Activated CD4-positive, alpha-beta T cell treated with anti-CD3 and anti-CD28 coated beads, Interleukin-2, Interleukin-6, amounts not matched to agents 100 ng/mL and 50 ng/mL, durations not matched to agents 16 hours and 8 hours (primary cell): ENCODE measurements at regions not wholly inside any gene's neighbourhood (a gene's known extent, or its start where the extent isn't known, plus 50 kb on each side); places are given as distances from the start of the nearest gene placed in this dataset.

Experiments used
- DNase-seq: peaks from one replicate; pipeline ENCODE4 v3.0.0-alpha.2; 2020

DNA sequence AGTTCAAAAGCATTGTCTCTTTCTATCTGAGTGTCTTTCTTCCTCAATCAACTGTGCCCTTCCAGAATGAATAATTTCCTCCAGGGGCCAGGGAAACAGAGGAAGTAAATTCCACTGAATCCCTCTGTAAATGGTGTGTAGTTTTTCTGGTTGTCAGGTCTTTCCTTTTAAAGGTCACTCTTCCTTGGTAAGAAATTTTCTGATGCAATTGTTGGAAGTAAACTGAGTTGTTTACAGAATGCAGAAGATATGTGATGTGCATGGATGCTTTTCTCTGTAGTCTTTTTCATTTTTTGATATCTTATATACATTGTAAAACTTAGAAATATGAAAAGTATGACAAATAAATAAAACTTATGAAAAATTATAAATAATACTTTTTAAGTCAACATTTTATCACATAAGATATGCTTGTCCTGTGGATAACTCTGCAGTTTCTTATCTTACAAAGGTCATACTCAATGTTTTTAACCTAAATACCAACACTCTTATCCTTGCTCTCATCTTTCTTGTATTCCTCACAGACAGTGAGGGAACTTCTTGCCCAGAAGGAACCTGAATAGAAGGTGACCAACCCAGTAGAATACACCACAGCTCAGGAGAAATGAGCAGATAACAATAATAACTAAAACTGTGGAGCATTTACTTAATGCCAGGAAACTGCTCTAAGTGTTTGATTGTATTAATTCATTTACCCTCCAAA lies 234.5 kb downstream of the METTL4 start:
- DNase-seq, result no peak

- peak; percentile 50 for DNase-seq
Observed at GRCh38 chr18:2337552-2338141, 233.7 kb downstream of the METTL4 start.

GRCh38 chr18:2338601-2339000 lies 232.7 kb downstream of the METTL4 start:
- no peak for DNase-seq

DNA sequence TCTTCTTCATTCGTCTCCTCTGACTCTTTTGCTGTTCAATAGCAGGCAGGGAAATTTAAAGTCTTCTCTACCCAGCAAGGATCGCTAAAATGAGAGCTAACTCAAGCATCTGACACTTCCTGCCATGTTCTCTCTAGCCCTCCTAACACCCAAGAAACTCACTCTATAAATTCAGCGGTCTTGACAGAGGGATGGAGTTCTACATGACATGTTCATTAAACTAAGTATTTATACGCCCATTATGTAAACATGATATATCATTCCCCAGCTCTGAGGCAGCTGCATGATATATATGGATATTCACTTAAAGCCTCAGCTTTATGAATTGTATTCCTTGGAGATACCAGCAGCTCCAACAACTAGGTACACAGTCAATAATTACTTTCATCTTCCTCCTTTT lies 231.0 kb downstream of the METTL4 start:
- no peak for DNase-seq

- DNase-seq, result no peak
Observed at GRCh38 chr18:2348003-2348402, 223.3 kb downstream of the METTL4 start.

DNA sequence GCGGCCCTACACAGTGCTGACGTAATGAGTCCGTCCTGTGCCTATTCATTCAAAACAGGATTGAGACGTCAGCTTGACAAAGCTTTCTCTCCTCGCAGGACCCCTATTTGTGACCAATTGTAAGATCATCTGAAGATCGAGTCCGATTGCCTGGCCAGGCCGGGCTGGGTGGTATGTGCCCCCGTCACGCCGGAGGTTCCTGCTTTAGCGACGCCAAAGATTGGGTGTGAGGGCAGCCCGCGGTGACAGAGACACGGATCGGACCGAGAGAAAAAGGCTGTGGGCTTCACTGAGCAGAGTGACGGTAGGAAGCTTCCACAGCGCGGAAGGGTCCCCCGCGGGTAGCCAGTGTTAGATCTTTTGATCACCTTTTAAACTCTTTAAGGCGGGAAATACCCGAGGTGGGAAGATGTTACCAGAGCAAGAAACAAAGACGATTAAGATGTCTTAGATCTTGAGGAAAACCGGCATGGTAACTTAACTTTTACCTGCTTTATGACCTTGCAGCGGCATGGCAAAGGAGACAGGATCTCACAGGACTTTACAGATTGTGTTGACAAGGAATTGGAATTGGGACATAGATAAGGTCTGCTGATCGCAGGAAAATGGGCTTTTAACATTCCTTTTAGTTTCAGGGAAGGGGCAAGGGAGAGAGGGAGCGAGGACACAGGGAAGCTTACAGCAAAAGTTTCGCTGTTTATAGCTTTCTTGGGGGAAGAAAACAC lies 220.0 kb downstream of the METTL4 start:
- DNase-seq, result no peak

- no peak for DNase-seq
Observed at GRCh38 chr18:2354292-2354691, 217.0 kb downstream of the METTL4 start.

DNA sequence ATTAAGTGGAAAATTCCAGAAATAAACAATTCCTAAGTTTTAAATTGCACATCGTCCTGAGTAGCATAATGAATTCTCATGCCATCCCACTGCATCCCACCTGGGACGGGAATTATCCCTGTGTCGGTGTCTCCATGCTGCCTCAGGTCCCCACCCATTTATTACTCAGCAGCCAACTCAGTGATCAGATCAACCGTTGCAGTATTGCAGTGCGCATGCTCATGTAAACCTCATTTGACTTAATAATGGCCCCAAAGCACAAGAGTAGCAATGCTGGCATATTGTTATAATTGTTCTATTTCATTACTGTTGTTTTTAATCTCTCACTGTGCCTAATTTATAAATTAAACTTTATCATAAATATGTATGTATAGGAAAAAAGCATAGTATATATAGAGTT lies 214.4 kb downstream of the METTL4 start:
- no peak for DNase-seq

- no peak for DNase-seq
Observed at GRCh38 chr18:2360861-2361260, 210.4 kb downstream of the METTL4 start.

- DNase-seq, result no peak
Observed at GRCh38 chr18:2368102-2368501, 203.2 kb downstream of the METTL4 start.

DNA sequence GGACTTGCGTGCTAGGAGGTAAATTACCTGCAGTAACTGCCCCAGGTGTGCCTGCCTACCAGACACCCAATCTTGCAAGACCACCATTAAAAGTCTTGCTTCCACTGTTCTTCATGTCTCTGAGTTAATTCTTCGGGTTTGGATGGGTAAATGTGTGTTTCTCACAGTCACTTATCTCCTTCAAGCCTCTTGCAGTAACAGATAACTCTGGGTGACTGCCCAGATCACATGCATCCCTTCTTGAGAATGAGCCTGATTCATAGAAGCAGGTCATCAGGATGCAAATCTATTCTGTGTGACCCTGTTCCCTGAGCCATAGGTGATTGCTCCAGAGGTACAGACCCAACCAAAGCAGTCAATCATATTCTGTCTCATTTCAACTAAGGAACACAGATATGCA lies 194.6 kb downstream of the METTL4 start:
- no peak for DNase-seq

- DNase-seq, result no peak
Observed at GRCh38 chr18:2380101-2380500, 191.2 kb downstream of the METTL4 start.

DNA sequence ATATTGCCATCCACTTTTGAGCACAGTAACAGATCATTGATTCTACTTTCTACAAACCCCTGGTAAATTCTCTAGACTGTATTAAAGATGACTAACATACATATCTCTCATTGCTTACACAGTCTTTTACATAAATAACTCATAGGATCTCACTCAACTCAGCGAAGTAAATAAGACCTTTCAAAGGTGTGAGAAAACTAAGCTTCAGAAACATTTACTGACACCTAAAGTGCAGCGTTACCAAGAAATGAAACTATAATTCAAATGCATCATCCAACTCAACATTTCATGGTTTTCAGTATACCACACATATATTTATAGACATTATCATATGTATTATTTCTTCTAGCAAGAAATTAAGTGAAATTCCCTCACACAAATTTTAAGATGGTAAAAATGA lies 189.8 kb downstream of the METTL4 start:
- DNase-seq, result no peak

GRCh38 chr18:2387588-2387987 lies 183.7 kb downstream of the METTL4 start:
- DNase-seq, result no peak

- no peak for DNase-seq
Observed at GRCh38 chr18:2390158-2390557, 181.1 kb downstream of the METTL4 start.

- no peak for DNase-seq
Observed at GRCh38 chr18:2391470-2391869, 179.8 kb downstream of the METTL4 start.

DNA sequence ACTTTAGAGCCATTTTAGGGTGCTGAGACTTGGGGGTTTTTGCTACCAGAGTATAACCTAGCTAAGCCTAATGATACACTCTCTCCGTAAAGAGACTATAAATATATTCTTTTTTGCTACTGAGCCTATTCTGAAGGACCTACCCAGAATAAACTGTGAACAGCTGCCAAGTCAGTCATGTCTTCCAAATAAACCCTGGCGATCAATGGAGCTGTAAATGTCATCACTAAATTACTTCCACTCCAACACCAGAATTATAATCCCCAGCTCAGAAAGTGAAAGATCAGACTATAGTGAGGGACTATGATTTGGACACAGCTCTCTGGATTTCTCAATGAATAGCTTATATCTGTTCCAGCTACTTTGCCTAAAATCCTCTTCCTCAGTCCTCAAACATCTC lies 178.9 kb downstream of the METTL4 start:
- no peak for DNase-seq

GRCh38 chr18:2394684-2395083 lies 176.6 kb downstream of the METTL4 start:
- DNase-seq, result no peak

- no peak for DNase-seq
Observed at GRCh38 chr18:2395427-2396161, 175.7 kb downstream of the METTL4 start.

- no peak for DNase-seq
Observed at GRCh38 chr18:2396162-2396505, 175.2 kb downstream of the METTL4 start.

DNA sequence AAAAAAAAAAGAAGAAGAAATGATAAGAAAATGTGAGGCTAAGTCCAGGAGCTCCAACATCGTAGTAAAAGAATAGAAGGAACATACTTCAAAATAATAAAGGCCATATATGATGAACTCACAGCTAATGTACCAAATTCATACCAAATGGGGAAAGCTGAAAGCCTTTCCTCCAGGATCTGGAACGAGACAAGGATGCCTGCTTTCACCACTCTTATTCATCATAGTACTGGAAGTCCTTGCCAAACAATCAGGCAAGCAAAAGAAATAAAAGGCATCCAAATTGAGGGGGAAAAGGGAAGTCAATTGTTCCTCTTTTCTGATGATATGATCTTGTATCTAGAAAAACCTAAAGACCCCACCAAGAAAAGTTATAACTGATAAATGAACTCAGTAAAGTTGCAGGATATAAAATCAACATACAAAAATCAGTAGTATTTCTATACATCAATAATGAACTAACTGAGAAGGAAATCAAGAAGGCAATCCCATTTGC lies 170.6 kb downstream of the METTL4 start:
- no peak for DNase-seq

DNA sequence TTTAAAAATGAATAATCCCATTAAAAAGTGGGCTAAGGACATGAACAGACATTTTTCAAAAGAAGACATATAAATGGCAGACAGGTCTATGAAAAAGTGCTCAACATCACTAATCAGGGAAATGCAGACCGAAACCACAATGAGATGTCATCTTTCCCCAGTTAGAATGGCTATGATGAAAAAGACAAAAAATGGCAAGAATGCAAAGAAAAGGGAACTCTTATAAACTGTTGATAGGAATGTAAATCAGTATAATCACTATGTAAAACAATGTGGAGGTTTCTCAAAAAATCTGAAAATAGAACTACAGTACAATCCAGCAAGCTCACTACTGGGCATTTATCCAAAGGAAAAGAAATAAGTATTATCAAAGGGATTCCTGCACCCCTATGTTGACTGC lies 169.2 kb downstream of the METTL4 start:
- no peak for DNase-seq

DNA sequence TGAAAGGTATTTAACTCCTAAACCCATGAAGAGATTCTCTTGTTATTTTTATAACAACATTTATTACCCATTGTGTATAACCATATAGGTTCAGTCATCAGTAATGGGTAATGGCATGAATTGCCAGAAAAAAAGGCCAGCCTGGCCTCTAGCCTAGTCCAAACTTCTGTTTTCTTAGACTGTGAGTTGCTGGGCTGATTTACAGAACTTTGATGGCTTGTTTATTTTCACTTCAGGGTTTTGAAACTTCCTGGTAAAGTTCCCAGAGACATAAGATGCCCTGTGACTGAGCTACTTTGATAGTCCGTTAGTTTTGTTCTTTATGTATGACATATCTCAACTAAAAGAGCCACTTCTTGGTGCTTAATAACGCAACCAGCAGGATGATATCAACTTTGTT lies 164.8 kb downstream of the METTL4 start:
- DNase-seq, result no peak

DNA sequence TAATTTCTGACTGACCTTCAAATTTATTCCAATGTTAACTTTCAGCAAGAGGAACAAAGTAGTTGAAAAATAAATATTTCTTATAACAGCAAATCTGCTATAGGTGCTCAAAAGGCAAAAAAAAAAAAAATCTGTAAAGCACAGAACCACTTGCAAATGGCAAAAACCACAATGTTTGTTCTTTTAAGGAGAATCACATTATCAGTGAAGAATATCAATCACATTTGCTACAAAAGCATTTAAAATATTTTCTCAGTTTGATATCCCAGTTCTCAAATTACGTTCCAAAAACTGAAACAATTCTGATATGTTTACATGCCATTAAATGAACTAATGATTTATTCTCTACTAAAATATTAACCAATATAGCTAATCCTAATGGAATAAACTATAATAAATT lies 163.3 kb downstream of the METTL4 start:
- no peak for DNase-seq
